IMR-90 (cell line): ENCODE measurements at regions not wholly inside any gene's neighbourhood (a gene's known extent, or its start where the extent isn't known, plus 50 kb on each side); places are given as distances from the start of the nearest gene placed in this dataset.

Experiments
- ATAC-seq: fragments of 200-7000 bp; cut with Tn5 transposase; 2 replicates; pipeline ENCODE4 v1.9.1; 2020; ENCODE audit warnings: low read depth, mild to moderate bottlenecking, moderate library complexity
- BruUV-seq: library from RNA; stranded (reverse); fragments of 400-500 nt; replicated peaks from 2 replicates; lab custom pipeline; 2021; lab: Mats Ljungman, UMichigan
- CTCF ChIA-PET: fragments of 300-600 bp; formaldehyde crosslinking; extraction: SDS; loops from one replicate; lab custom pipeline; 2021; ENCODE audit warnings: antibody characterized with exemption; lab: Yijun Ruan, JAX
- POLR2A ChIA-PET: fragments of 300-600 bp; sonication (Branson Sonifier 250); formaldehyde crosslinking; loops from one replicate; lab custom pipeline; 2022; ENCODE audit warnings: antibody characterized with exemption; ENCODE audit not compliant: unreplicated experiment; lab: Charles Lee
- DNase-seq: peaks from one replicate; pipeline ENCODE4 v3.0.0; 2013
- H2AFZ ChIP-seq: replicated peaks from 2 replicates; pipeline ENCODE3; 2013; ENCODE audit warnings: low read length, mild to moderate bottlenecking; ENCODE audit not compliant: poor library complexity
- H2AK5ac ChIP-seq: 2 replicates; pipeline ENCODE4 v1.6.1; 2013; ENCODE audit warnings: low read depth, low read length, inconsistent platforms
- H2AK9ac ChIP-seq: replicated peaks from 2 replicates; pipeline ENCODE3; 2013; ENCODE audit warnings: mild to moderate bottlenecking, low read depth, low read length, moderate library complexity; ENCODE audit not compliant: poor library complexity
- H2BK120ac ChIP-seq: 2 replicates; pipeline ENCODE4 v1.6.1; 2013; ENCODE audit warnings: low read depth, low read length, inconsistent platforms
- H2BK15ac ChIP-seq: 3 replicates; pipeline ENCODE4 v1.6.1; 2013; ENCODE audit warnings: low read depth, low read length, inconsistent platforms
- H2BK20ac ChIP-seq: 2 replicates; pipeline ENCODE4 v1.6.1; 2013; ENCODE audit warnings: low read depth, mild to moderate bottlenecking, inconsistent platforms, low read length, moderate library complexity
- H2BK5ac ChIP-seq: 2 replicates; pipeline ENCODE4 v1.6.1; 2013; ENCODE audit warnings: mild to moderate bottlenecking, low read depth, low read length, inconsistent platforms; ENCODE audit not compliant: poor library complexity, severe bottlenecking
- H3K14ac ChIP-seq: replicated peaks from 2 replicates; pipeline ENCODE4 v1.6.1; 2013; ENCODE audit warnings: low read depth, low read length, inconsistent platforms
- H3K18ac ChIP-seq: 2 replicates; pipeline ENCODE4 v1.6.1; 2013; ENCODE audit warnings: low read depth, low read length, control low read depth
- H3K23ac ChIP-seq: 2 replicates; pipeline ENCODE4 v1.6.1; 2013; ENCODE audit warnings: low read depth, low read length, inconsistent platforms
- H3K27ac ChIP-seq: 2 replicates; pipeline ENCODE4 v1.5.1; 2013; ENCODE audit warnings: mild to moderate bottlenecking, control low read depth, low read length; ENCODE audit not compliant: insufficient read depth
- H3K27me3 ChIP-seq: 2 replicates; pipeline ENCODE4 v1.6.1; 2013; ENCODE audit warnings: low read length; ENCODE audit not compliant: control insufficient read depth, insufficient read depth
- H3K36me3 ChIP-seq: 2 replicates; pipeline ENCODE4 v1.6.1; 2013; ENCODE audit warnings: low read length, mixed read lengths; ENCODE audit not compliant: control insufficient read depth, insufficient read depth
- H3K4ac ChIP-seq: 2 replicates; pipeline ENCODE4 v1.6.1; 2013; ENCODE audit warnings: low read depth, low read length, inconsistent platforms
- H3K4me1 ChIP-seq: 2 replicates; pipeline ENCODE4 v1.6.1; 2013; ENCODE audit warnings: low read length, mixed read lengths; ENCODE audit not compliant: control insufficient read depth, insufficient read depth
- H3K4me2 ChIP-seq: 2 replicates; pipeline ENCODE4 v1.6.1; 2013; ENCODE audit warnings: low read depth, mild to moderate bottlenecking, control low read depth, low read length, moderate library complexity
- H3K4me3 ChIP-seq: 2 replicates; pipeline ENCODE4 v1.5.1; 2013; ENCODE audit warnings: low read depth, mild to moderate bottlenecking, control low read depth, low read length, moderate library complexity; ENCODE audit not compliant: insufficient read depth
- H3K56ac ChIP-seq: 2 replicates; pipeline ENCODE4 v1.6.1; 2013; ENCODE audit warnings: low read length, inconsistent platforms; ENCODE audit not compliant: insufficient read depth; ENCODE audit errors: extremely low read depth
- H3K79me1 ChIP-seq, 2 experiments: 2 replicates each; pipeline ENCODE4 v1.6.1; 2013; ENCODE audit warnings: low read length in 2 of 2, inconsistent platforms in 1 of 2, low read depth in 1 of 2
- H3K9ac ChIP-seq: 2 replicates; pipeline ENCODE4 v1.6.1; 2013; ENCODE audit warnings: low read depth, low read length, control low read depth
- H3K9me1 ChIP-seq: 2 replicates; pipeline ENCODE4 v1.6.1; 2013; ENCODE audit warnings: low read length, inconsistent platforms; ENCODE audit not compliant: insufficient read depth
- H3K9me3 ChIP-seq: 2 replicates; pipeline ENCODE4 v1.6.1; 2013; ENCODE audit warnings: low read length; ENCODE audit not compliant: control insufficient read depth, insufficient read depth
- H4K20me1 ChIP-seq: 2 replicates; pipeline ENCODE4 v1.6.1; 2013; ENCODE audit warnings: low read length, inconsistent platforms; ENCODE audit not compliant: insufficient read depth
- H4K5ac ChIP-seq: 2 replicates; pipeline ENCODE4 v1.6.1; 2013; ENCODE audit warnings: mild to moderate bottlenecking, low read depth, low read length, control low read depth
- H4K8ac ChIP-seq, 2 experiments: 2 replicates each; pipeline ENCODE4 v1.6.1; 2013; ENCODE audit warnings: low read depth in 2 of 2, low read length in 2 of 2, control low read depth in 1 of 2, inconsistent platforms in 1 of 2
- H4K91ac ChIP-seq: 2 replicates; pipeline ENCODE4 v1.6.1; 2013; ENCODE audit warnings: low read depth, low read length, inconsistent platforms; ENCODE audit not compliant: insufficient read depth
- CHD1 ChIP-seq: IDR thresholded peaks from 2 replicates; pipeline ENCODE4 v1.6.1; 2012; ENCODE audit warnings: low read depth, low read length, improper control_type of control experiment
- FOS ChIP-seq: fragments of 150-350 bp; IDR thresholded peaks from 2 replicates; pipeline ENCODE4 v1.6.1; 2016; ENCODE audit warnings: low read depth, low read length
- MAFK ChIP-seq: IDR thresholded peaks from 2 replicates; pipeline ENCODE4 v1.6.1; 2012; ENCODE audit warnings: low read depth, low read length, improper control_type of control experiment
- MAZ ChIP-seq: IDR thresholded peaks from 2 replicates; pipeline ENCODE4 v1.6.1; 2012; ENCODE audit warnings: low read depth, mild to moderate bottlenecking, low read length, improper control_type of control experiment, moderate library complexity, borderline replicate concordance
- MXI1 ChIP-seq: IDR thresholded peaks from 2 replicates; pipeline ENCODE4 v1.6.1; 2012; ENCODE audit warnings: low read depth, mild to moderate bottlenecking, low read length, moderate library complexity, borderline replicate concordance
- NFE2L2 ChIP-seq: fragments of 150-350 bp; IDR thresholded peaks from 2 replicates; pipeline ENCODE4 v1.6.1; 2016; ENCODE audit warnings: low read depth, mild to moderate bottlenecking, low read length
- POLR2A ChIP-seq: IDR thresholded peaks from 2 replicates; pipeline ENCODE4 v1.6.1; 2012; ENCODE audit warnings: mild to moderate bottlenecking, low read depth, low read length
- RCOR1 ChIP-seq: IDR thresholded peaks from 2 replicates; pipeline ENCODE4 v1.6.1; 2012; ENCODE audit warnings: mild to moderate bottlenecking, low read length, improper control_type of control experiment; ENCODE audit not compliant: insufficient replicate concordance
- USF2 ChIP-seq: fragments of 150-350 bp; IDR thresholded peaks from 2 replicates; pipeline ENCODE4 v1.6.1; 2017; ENCODE audit warnings: mild to moderate bottlenecking, antibody characterized with exemption, low read length, low read depth
- WGBS, 2 experiments: methylation state at CpG; one replicate each; pipeline versions ENCODE4 v1.1.5 to v1.1.7; 2013; ENCODE audit warnings: missing lambda C conversion rate in 2 of 2; ENCODE audit not compliant: insufficient read length in 1 of 2; ENCODE audit errors: extremely low coverage in 2 of 2; 5-methylcytosine and 5-hydroxymethylcytosine counted together
- dilution Hi-C: fragments of 300-500 bp; cut with HindIII; formaldehyde crosslinking; loops from one replicate; pipeline ENCODE4 v1.14.3; 2018; ENCODE audit warnings: low sequenced_read_pairs; ENCODE audit not compliant: unreplicated experiment
- in situ Hi-C: fragments of 300-500 bp; cut with MboI; formaldehyde crosslinking; loops from 3 replicates; pipeline ENCODE4 v1.14.3; 2019; ENCODE audit warnings: low sequenced_read_pairs, inconsistent platforms, mixed read lengths
- intact Hi-C: fragments of 100-400 bp; cut with micrococcal nuclease; formaldehyde crosslinking; loops from 2 replicates; pipeline ENCODE4 v1.10.0; 2022

GRCh38 chr3:22113453-22113852 is 362.4 kb upstream of the ZNF385D start:
- WGBS, 2 experiments = no CpG with 5 or more reads among the region's 3 CpGs
- no peak for ATAC-seq
- no peaks in the 10 kb centered on the region for H3K27me3 ChIP-seq
- DNase-seq = no peak
- H3K79me1 ChIP-seq = no peaks in the 10 kb centered on the region
- ChIA-PET CTCF (no interaction called here), POLR2A (no interaction called here)
- no peak overlapping the region for H3K4ac ChIP-seq
- H2BK15ac ChIP-seq = no peak overlapping the region
- H2AK9ac ChIP-seq = no peak overlapping the region
- H3K23ac ChIP-seq = no peak overlapping the region
- no peak overlapping the region for H3K4me3 ChIP-seq
- TF ChIP-seq MAZ (no peak), NFE2L2 (no peak), POLR2A (no peak), USF2 (no peak), CHD1 (no peak), MXI1 (no peak), RCOR1 (no peak), FOS (no peak), MAFK (no peak)
- no peaks in the 10 kb centered on the region for H3K4me1 ChIP-seq
- H4K5ac ChIP-seq = no peak overlapping the region
- no peaks in the 10 kb centered on the region for H3K9me1 ChIP-seq
- no peak overlapping the region for H3K9ac ChIP-seq
- no peaks in the 10 kb centered on the region for H3K36me3 ChIP-seq
- no peak overlapping the region for H2AFZ ChIP-seq
- no peak overlapping the region for H2BK120ac ChIP-seq
- no TSS peak for BruUV-seq
- no peak overlapping the region for H3K27ac ChIP-seq
- no peak overlapping the region for H2BK20ac ChIP-seq
- H3K14ac ChIP-seq = no peak overlapping the region
- H4K91ac ChIP-seq = no peak overlapping the region
- no peak overlapping the region for H3K4me2 ChIP-seq
- intact Hi-C loops = loop anchor here (10.0 kb wide), 1 partner anchor 629 kb away; no protein-coding TSS in a partner anchor
- H3K56ac ChIP-seq = no peak overlapping the region
- in situ Hi-C loops = loop anchor here (25.0 kb wide), 2 partner anchors 1601 to 1776 kb away; no protein-coding TSS in a partner anchor
- H4K20me1 ChIP-seq = no peaks in the 10 kb centered on the region
- no peak overlapping the region for H3K18ac ChIP-seq
- no peak overlapping the region for H2BK5ac ChIP-seq
- no peak overlapping the region for H4K8ac ChIP-seq
- H3K9me3 ChIP-seq = no peaks in the 10 kb centered on the region
- H2AK5ac ChIP-seq = no peak overlapping the region
- dilution Hi-C loops = no loop called here
